OCI-LY1 (cell line): ENCODE measurements at regions not wholly inside any gene's neighbourhood (a gene's known extent, or its start where the extent isn't known, plus 50 kb on each side); places are given as distances from the start of the nearest gene placed in this dataset.

Experiments
- H2AFZ ChIP-seq: fragments of 200-600 bp; sonication (generic), shearing (Covaris generic); 2 replicates; pipeline ENCODE4 v1.6.0; 2014; ENCODE audit warnings: antibody characterized with exemption, mild to moderate bottlenecking, low read length
- H3F3A ChIP-seq: fragments of 200-600 bp; sonication (generic), shearing (Covaris generic); 2 replicates; pipeline ENCODE4 v1.6.0; 2014; ENCODE audit warnings: mild to moderate bottlenecking, antibody characterized with exemption, low read length, moderate library complexity; ENCODE audit not compliant: insufficient read depth
- H3K27ac ChIP-seq: fragments of 200-600 bp; sonication (generic); 2 replicates; pipeline ENCODE4 v1.5.1; 2014; ENCODE audit warnings: low read length, mixed run types, mild to moderate bottlenecking, low read depth; ENCODE audit not compliant: poor library complexity, severe bottlenecking
- H3K27me3 ChIP-seq: fragments of 200-600 bp; sonication (generic); 2 replicates; pipeline ENCODE4 v1.6.0; 2014; ENCODE audit warnings: antibody characterized with exemption, mild to moderate bottlenecking, low read length, moderate library complexity; ENCODE audit not compliant: insufficient read depth
- H3K36me3 ChIP-seq: fragments of 200-600 bp; sonication (generic); 2 replicates; pipeline ENCODE4 v1.6.1; 2014; ENCODE audit warnings: mild to moderate bottlenecking, antibody characterized with exemption, low read length, moderate library complexity, mixed read lengths; ENCODE audit not compliant: insufficient read depth
- H3K4me1 ChIP-seq: fragments of 200-600 bp; sonication (generic); 2 replicates; pipeline ENCODE4 v1.5.1; 2014; ENCODE audit warnings: mild to moderate bottlenecking, low read length, moderate library complexity; ENCODE audit not compliant: insufficient read depth, severe bottlenecking
- H3K4me2 ChIP-seq: fragments of 200-600 bp; sonication (generic), shearing (Covaris generic); 2 replicates; pipeline ENCODE4 v1.6.1; 2014; ENCODE audit warnings: low read length
- H3K4me3 ChIP-seq: fragments of 200-600 bp; sonication (generic); 2 replicates; pipeline ENCODE4 v1.5.1; 2014; ENCODE audit warnings: low read length, low read depth, mild to moderate bottlenecking, mixed read lengths; ENCODE audit not compliant: poor library complexity, severe bottlenecking
- H3K79me2 ChIP-seq: fragments of 200-600 bp; shearing (Covaris generic); 2 replicates; pipeline ENCODE4 v1.6.1; 2016; ENCODE audit warnings: mixed run types, low read length, mixed read lengths; ENCODE audit not compliant: insufficient read depth
- H3K9ac ChIP-seq: fragments of 200-600 bp; sonication (generic), shearing (Covaris generic); 2 replicates; pipeline ENCODE4 v1.6.1; 2014; ENCODE audit warnings: mild to moderate bottlenecking, low read length, mixed read lengths
- H3K9me2 ChIP-seq: fragments of 200-600 bp; sonication (generic), shearing (Covaris generic); 2 replicates; pipeline ENCODE4 v1.6.1; 2014; ENCODE audit warnings: low read depth, mild to moderate bottlenecking, low read length, mixed read lengths
- H3K9me3 ChIP-seq: fragments of 200-600 bp; shearing (Covaris generic); 2 replicates; pipeline ENCODE4 v1.6.1; 2014; ENCODE audit warnings: low read length, mixed read lengths
- H4K20me1 ChIP-seq: fragments of 200-600 bp; sonication (generic), shearing (Covaris generic); 2 replicates; pipeline ENCODE4 v1.6.0; 2016; ENCODE audit warnings: mild to moderate bottlenecking, low read length; ENCODE audit not compliant: insufficient read depth
- EZH2 ChIP-seq: fragments of 200-600 bp; sonication (generic), shearing (Covaris generic); IDR thresholded peaks from 2 replicates; pipeline ENCODE4 v1.8.0; 2017; ENCODE audit warnings: borderline replicate concordance, mixed run types, mild to moderate bottlenecking, antibody characterized with exemption, low read length, moderate library complexity, mixed read lengths
- TF ChIP-seq, protein P1 (sequence below): fragments of 200-600 bp; sonication (generic), shearing (Covaris generic); IDR thresholded peaks from 2 replicates; pipeline ENCODE4 v1.5.1; 2017; ENCODE audit warnings: mild to moderate bottlenecking, antibody characterized with exemption, low read length, moderate library complexity, mixed read lengths

DNA sequence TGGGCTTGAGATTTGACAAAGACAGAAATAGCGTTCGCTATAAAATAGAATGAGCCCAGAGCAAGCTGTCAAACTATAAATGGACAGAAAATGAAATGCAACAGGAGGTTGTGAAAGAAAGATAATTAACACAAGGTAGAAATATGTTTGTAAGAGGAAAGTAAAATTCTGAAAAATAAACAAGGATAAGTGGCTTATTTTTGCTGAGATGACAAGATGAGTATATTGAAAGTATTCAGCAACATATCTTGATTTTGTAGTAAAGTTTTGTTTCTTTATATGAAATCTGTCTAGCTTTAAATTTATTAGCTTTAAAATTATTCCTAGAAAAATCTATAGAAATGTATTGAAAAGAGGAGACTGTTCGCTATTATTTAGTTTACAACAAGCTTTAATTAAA, 111.9 kb upstream of the RPS23 start:
- H3K27ac ChIP-seq, result no peak overlapping the region
- H3K36me3 ChIP-seq, result no peaks in the 10 kb centered on the region
- H3K4me3 ChIP-seq, result no peak overlapping the region
- no peak overlapping the region for H3K9ac ChIP-seq
- H3K79me2 ChIP-seq, result no peaks in the 10 kb centered on the region
- H2AFZ ChIP-seq, result no peak overlapping the region
- no peaks in the 10 kb centered on the region for H3K4me1 ChIP-seq
- H3K9me2 ChIP-seq, result no peaks in the 10 kb centered on the region
- TF ChIP-seq, protein P1, sequence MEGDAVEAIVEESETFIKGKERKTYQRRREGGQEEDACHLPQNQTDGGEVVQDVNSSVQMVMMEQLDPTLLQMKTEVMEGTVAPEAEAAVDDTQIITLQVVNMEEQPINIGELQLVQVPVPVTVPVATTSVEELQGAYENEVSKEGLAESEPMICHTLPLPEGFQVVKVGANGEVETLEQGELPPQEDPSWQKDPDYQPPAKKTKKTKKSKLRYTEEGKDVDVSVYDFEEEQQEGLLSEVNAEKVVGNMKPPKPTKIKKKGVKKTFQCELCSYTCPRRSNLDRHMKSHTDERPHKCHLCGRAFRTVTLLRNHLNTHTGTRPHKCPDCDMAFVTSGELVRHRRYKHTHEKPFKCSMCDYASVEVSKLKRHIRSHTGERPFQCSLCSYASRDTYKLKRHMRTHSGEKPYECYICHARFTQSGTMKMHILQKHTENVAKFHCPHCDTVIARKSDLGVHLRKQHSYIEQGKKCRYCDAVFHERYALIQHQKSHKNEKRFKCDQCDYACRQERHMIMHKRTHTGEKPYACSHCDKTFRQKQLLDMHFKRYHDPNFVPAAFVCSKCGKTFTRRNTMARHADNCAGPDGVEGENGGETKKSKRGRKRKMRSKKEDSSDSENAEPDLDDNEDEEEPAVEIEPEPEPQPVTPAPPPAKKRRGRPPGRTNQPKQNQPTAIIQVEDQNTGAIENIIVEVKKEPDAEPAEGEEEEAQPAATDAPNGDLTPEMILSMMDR, result no peak
- H3F3A ChIP-seq, result no peaks in the 10 kb centered on the region
- H3K27me3 ChIP-seq, result no peaks in the 10 kb centered on the region
- no peaks in the 10 kb centered on the region for H4K20me1 ChIP-seq
- no peaks in the 10 kb centered on the region for H3K9me3 ChIP-seq
- no peak overlapping the region for H3K4me2 ChIP-seq

DNA sequence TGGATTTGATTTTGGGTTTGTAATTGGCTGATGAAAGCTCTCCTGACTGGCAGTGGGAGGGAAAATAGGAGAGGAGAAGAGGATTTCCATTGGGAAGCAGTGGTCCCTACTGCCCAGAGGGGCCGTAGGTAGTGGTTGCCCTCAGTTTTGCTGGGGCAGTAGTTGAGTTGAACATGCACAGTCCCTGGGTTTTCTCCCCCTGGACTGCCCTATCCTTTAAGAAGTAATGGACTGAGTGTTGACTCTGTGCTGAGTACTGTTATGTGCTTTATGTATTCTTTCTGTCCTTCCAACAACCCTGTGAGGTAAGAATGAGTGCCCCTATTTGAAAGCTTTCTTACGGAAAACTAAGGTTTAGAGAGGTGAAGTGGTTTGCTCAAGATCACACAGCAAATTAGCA, 111.2 kb upstream of the RPS23 start:
- Histone ChIP-seq H3K27me3 (no peaks in the 10 kb centered on the region), H3K4me2 (no peak overlapping the region), H3K9me2 (no peaks in the 10 kb centered on the region), H3K9me3 (no peaks in the 10 kb centered on the region), H2AFZ (no peak overlapping the region), H3F3A (no peaks in the 10 kb centered on the region), H4K20me1 (no peaks in the 10 kb centered on the region), H3K27ac (no peak overlapping the region), H3K4me3 (no peak overlapping the region), H3K4me1 (no peaks in the 10 kb centered on the region), H3K79me2 (no peaks in the 10 kb centered on the region), H3K9ac (no peak overlapping the region), H3K36me3 (no peaks in the 10 kb centered on the region)
- TF ChIP-seq, protein P1, result no peak
- TF ChIP-seq EZH2, result no peak

DNA sequence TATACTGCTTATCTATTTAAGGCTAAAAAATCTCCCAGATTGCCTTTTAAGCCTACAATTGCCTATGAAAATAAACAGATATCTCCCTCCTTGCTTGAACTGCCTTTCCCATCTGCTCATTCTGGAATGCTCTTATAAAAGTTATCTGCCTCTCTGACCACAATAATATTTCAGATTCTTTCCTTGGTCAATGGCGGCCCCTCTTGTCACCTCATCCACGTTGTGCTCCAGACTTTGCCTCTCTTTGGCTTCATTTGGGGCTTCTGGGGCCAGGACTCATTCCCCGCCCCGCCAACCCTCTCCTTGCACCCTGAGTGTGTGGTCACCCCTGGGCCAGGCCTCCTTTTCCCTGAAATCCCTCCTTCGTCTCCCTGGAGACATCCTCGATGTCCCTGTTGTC, 110.0 kb upstream of the RPS23 start:
- H3K36me3 ChIP-seq, result no peaks in the 10 kb centered on the region
- H3K4me3 ChIP-seq, result no peak overlapping the region
- no peak overlapping the region for H2AFZ ChIP-seq
- H4K20me1 ChIP-seq, result no peaks in the 10 kb centered on the region
- no peak overlapping the region for H3K4me2 ChIP-seq
- no peak for TF ChIP-seq EZH2
- TF ChIP-seq, protein P1, result no peak
- no peak overlapping the region for H3K9ac ChIP-seq
- no peaks in the 10 kb centered on the region for H3K9me3 ChIP-seq
- H3K9me2 ChIP-seq, result no peaks in the 10 kb centered on the region
- no peak overlapping the region for H3K27ac ChIP-seq
- H3K27me3 ChIP-seq, result no peaks in the 10 kb centered on the region
- H3K4me1 ChIP-seq, result no peaks in the 10 kb centered on the region
- no peaks in the 10 kb centered on the region for H3K79me2 ChIP-seq
- no peaks in the 10 kb centered on the region for H3F3A ChIP-seq
